Endothelial cell of umbilical vein (primary cell): ENCODE measurements at regions not wholly inside any gene's neighbourhood (a gene's known extent, or its start where the extent isn't known, plus 50 kb on each side); places are given as distances from the start of the nearest gene placed in this dataset.

Experiments used
- BruUV-seq: library from RNA; stranded (reverse); fragments of 400-500 nt; replicated peaks from 2 replicates; lab custom pipeline; 2021; lab: Mats Ljungman, UMichigan
- CTCF ChIA-PET: fragments of 300-600, 350-600 bp; sonication (Branson Sonifier 250); formaldehyde crosslinking; loops from one replicate; lab custom pipeline; 2021; ENCODE audit warnings: antibody characterized with exemption, inconsistent platforms; lab: Charles Lee
- POLR2A ChIA-PET: fragments of 300-600, 350-600 bp; sonication (Branson Sonifier 250); formaldehyde crosslinking; loops from one replicate; lab custom pipeline; 2021; ENCODE audit warnings: antibody characterized with exemption, inconsistent platforms; lab: Charles Lee
- DNase-seq: peaks from one replicate; pipeline ENCODE4 v3.0.0-alpha.2; 2011; ENCODE audit warnings: low read depth, low spot score
- FAIRE-seq: peaks from 2 replicates; lab custom pipeline; 2011; peaks lifted over from hg19 to GRCh38; lab: Jason Lieb, UNC
- H2AFZ ChIP-seq: 2 replicates; pipeline ENCODE4 v1.6.0; 2012; ENCODE audit warnings: low read depth, low read length, control low read depth, inconsistent platforms
- H3K27ac ChIP-seq: 2 replicates; pipeline ENCODE4 v1.5.1; 2011; ENCODE audit warnings: low read depth, mild to moderate bottlenecking, control low read depth, low read length, moderate library complexity; ENCODE audit not compliant: insufficient read depth
- H3K27me3 ChIP-seq, 2 experiments: 2 replicates each; pipeline versions ENCODE4 v1.6.0 to v1.6.1; 2011; ENCODE audit warnings: low read length in 2 of 2, mixed read lengths in 1 of 2; ENCODE audit not compliant: control insufficient read depth in 2 of 2, insufficient read depth in 2 of 2
- H3K36me3 ChIP-seq, 2 experiments: 2 replicates in 1 of 2; 3 replicates in 1 of 2; pipeline ENCODE4 v1.5.1; 2011; ENCODE audit warnings: low read length in 2 of 2, mild to moderate bottlenecking in 1 of 2, moderate library complexity in 1 of 2; ENCODE audit not compliant: control insufficient read depth in 2 of 2, insufficient read depth in 2 of 2; ENCODE audit errors: extremely low read depth in 1 of 2
- H3K4me1 ChIP-seq: 3 replicates; pipeline ENCODE4 v1.5.1; 2011; ENCODE audit warnings: mild to moderate bottlenecking, low read length; ENCODE audit not compliant: control insufficient read depth, insufficient read depth; ENCODE audit errors: extremely low read depth
- H3K4me2 ChIP-seq: 2 replicates; pipeline ENCODE4 v1.6.1; 2011; ENCODE audit warnings: low read length, control low read depth, mixed read lengths; ENCODE audit not compliant: insufficient read depth
- H3K4me3 ChIP-seq, 3 experiments: fragments of 200-600 bp in 1 of 3; sonication (generic), shearing (Covaris generic) in 1 of 3; replicated peaks in 1 of 3; 2 replicates each; pipeline ENCODE4 v1.5.1; 2011 to 2016; ENCODE audit warnings: control low read depth in 3 of 3, low read length in 3 of 3, mild to moderate bottlenecking in 2 of 3, inconsistent platforms in 1 of 3, low read depth in 1 of 3, moderate library complexity in 1 of 3; ENCODE audit not compliant: insufficient read depth in 1 of 3
- H3K79me2 ChIP-seq: 2 replicates; pipeline ENCODE4 v1.6.0; 2012; ENCODE audit warnings: low read length, inconsistent platforms; ENCODE audit not compliant: control insufficient read depth, insufficient read depth
- H3K9ac ChIP-seq: replicated peaks from 2 replicates; pipeline ENCODE3; 2011; ENCODE audit warnings: low read length, control low read depth; ENCODE audit not compliant: insufficient read depth; ENCODE audit errors: extremely low read depth
- H3K9me1 ChIP-seq: replicated peaks from 3 replicates; pipeline ENCODE4 v1.6.0; 2011; ENCODE audit warnings: mild to moderate bottlenecking, low read length; ENCODE audit not compliant: control insufficient read depth, insufficient read depth; ENCODE audit errors: extremely low read depth
- H3K9me3 ChIP-seq: replicated peaks from 2 replicates; pipeline ENCODE4 v1.5.1; 2012; ENCODE audit warnings: low read length, inconsistent platforms; ENCODE audit not compliant: control insufficient read depth, insufficient read depth
- H4K20me1 ChIP-seq: replicated peaks from 2 replicates; pipeline ENCODE3; 2011; ENCODE audit warnings: mild to moderate bottlenecking, low read length; ENCODE audit not compliant: control insufficient read depth, insufficient read depth; ENCODE audit errors: extremely low read depth
- CTCF ChIP-seq, 2 donors: IDR thresholded peaks; 1 replicate in 1 of 2; 2 replicates in 1 of 2; pipeline ENCODE4 v1.5.1; 2011; ENCODE audit warnings: low read length in 2 of 2, mild to moderate bottlenecking in 2 of 2, moderate library complexity in 2 of 2, control low read depth in 1 of 2, inconsistent platforms in 1 of 2, low read depth in 1 of 2; ENCODE audit not compliant: insufficient read depth in 1 of 2; ENCODE audit errors: extremely low read depth in 1 of 2
- EZH2 ChIP-seq: IDR thresholded peaks from 2 replicates; pipeline ENCODE4 v1.6.1; 2012; ENCODE audit warnings: borderline replicate concordance, low read depth, mild to moderate bottlenecking, moderate library complexity, low read length, inconsistent platforms; ENCODE audit not compliant: severe bottlenecking
- FOS ChIP-seq: IDR thresholded peaks from 2 replicates; pipeline ENCODE4 v1.6.1; 2011; ENCODE audit warnings: mild to moderate bottlenecking, low read length, moderate library complexity, borderline replicate concordance; ENCODE audit not compliant: insufficient read depth
- GATA2 ChIP-seq: IDR thresholded peaks from 2 replicates; pipeline ENCODE4 v1.7.0; 2011; ENCODE audit warnings: low read depth, mild to moderate bottlenecking, moderate library complexity, mixed read lengths, low read length; ENCODE audit not compliant: insufficient read length, insufficient read depth
- JUN ChIP-seq: IDR thresholded peaks from 2 replicates; pipeline ENCODE4 v1.6.1; 2011; ENCODE audit warnings: borderline replicate concordance, low read depth; ENCODE audit not compliant: insufficient read length, insufficient read depth
- MAX ChIP-seq: IDR thresholded peaks from 2 replicates; pipeline ENCODE4 v1.6.1; 2011; ENCODE audit not compliant: insufficient read depth, insufficient read length
- MYC ChIP-seq: IDR thresholded peaks from one replicate; pipeline ENCODE4 v1.6.1; 2011; ENCODE audit warnings: mild to moderate bottlenecking, low read depth, low read length
- POLR2A ChIP-seq: IDR thresholded peaks from 2 replicates; pipeline ENCODE4 v1.6.1; 2012; ENCODE audit warnings: low read depth, mild to moderate bottlenecking, control low read depth, low read length
- POLR2AphosphoS5 ChIP-seq: IDR thresholded peaks from 2 replicates; pipeline ENCODE4 v1.6.1; 2012; ENCODE audit warnings: low read depth, mild to moderate bottlenecking, control low read depth, low read length, moderate library complexity; ENCODE audit not compliant: insufficient read depth
- dilution Hi-C: fragments of 300-500 bp; cut with MboI; formaldehyde crosslinking; loops from one replicate; pipeline ENCODE4 v1.15.0; 2019; ENCODE audit warnings: low sequenced_read_pairs; ENCODE audit not compliant: extremely low pct_ligation_motif_present
- intact Hi-C: fragments of 100-400 bp; cut with micrococcal nuclease; formaldehyde crosslinking; loops from one replicate; pipeline ENCODE4 v1.10.0; 2022

DNA sequence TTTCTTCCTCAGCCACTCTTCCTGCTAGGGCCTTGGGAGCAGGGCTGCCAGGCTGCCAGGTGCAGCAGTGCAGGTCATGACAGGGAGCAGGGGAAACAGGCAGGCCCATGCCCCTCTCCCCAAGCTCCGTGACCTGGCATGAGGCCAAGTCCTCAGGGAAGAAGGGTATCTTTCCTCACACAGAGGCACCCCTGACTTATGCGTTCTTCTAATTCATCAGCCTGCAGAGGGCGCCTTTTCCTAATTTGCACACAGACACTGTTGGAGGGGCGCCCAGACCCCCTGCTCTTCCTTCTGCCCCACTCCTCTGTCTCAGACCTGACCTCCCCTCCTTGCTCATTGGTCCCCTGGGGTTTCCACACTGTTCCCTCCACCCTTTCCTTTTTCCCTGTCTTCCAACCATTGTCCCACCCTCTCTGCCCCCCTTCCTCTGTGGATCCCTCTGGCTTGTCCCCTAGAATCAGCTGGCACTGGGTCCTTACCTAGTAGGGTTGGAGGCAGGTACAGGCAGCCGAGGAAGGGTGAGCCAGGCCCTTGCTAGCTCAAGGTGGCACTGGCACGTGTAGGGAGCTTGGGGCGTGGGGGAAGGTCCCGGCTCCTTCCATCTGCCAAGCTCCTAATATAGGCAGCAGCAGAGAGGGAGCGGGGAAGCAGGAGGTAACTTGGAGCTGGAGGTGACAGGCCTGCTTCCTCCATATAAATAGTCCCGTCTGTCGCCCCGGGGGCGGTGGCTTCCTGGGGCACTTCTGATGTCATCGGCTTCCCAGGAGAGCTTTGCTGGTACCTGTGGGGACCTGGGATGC is 154.9 kb upstream of the MLN start:
- Histone ChIP-seq H3K4me1 (no peaks in the 10 kb centered on the region), H2AFZ (no peak overlapping the region), H3K27ac (no peak overlapping the region), H3K79me2 (no peaks in the 10 kb centered on the region), H3K27me3 (no peaks in the 10 kb centered on the region), H3K9me3 (no peaks in the 10 kb centered on the region), H3K9ac (no peak overlapping the region), H3K36me3 (no peaks in the 10 kb centered on the region), H3K4me3 (no peak overlapping the region), H3K9me1 (no peaks in the 10 kb centered on the region), H4K20me1 (no peaks in the 10 kb centered on the region), H3K4me2 (no peak overlapping the region)
- DNase-seq (no peak), FAIRE-seq (no peak)
- ChIA-PET POLR2A (no interaction called here), CTCF (interaction anchor here (0.7 to 1.7 kb wide), 4 partner anchors 11 to 187 kb away, joined by 3 to 5 read pairs (median 4); no protein-coding TSS in a partner anchor)
- no TSS peak for BruUV-seq
- dilution Hi-C loops, result no loop called here
- intact Hi-C loops, result no loop called here
- TF ChIP-seq POLR2AphosphoS5, result no peak
- peak; percentile 21 to 24 for TF ChIP-seq CTCF (IDR thresholded peaks at IDR 0.05; ENCODE audit: extremely low read depth in 1 of 2, insufficient read depth in 1 of 2, low read depth in 1 of 2, low read length in 2 of 2)

DNA sequence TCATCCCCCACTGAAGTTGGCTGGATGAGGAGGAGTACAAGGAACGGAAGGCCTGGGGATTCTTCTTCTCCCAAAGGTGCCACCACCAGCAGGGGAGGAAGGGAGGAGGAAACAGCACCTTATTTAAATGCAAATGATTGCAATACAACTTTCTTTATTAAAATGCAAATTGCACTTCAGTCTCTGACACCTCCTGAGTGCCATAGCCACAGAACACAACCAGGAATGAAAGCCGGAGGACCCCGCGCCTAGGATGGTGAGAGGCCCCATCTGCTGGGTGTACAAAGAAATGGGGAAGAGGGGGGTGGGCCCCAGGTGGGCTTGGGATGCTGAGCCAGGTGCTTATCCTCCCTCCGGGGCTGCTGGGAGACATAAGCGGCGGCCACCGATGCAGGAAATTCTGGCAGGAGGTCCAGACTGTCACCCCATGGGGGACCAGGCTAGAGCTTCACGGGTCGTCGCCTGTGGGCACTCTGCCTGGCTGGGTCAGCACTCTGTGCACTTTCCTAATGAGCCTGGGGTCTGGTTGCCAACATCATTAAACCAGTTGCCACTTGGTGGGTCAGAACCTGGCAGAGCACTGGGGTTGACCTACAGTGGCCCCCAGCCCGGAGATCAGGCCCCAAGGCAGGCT is 154.2 kb upstream of the MLN start:
- no TSS peak for BruUV-seq
- ChIA-PET CTCF (interaction anchor here (1.0 to 1.4 kb wide), 2 partner anchors 10 kb away, joined by 3 to 4 read pairs; no protein-coding TSS in a partner anchor), POLR2A (no interaction called here)
- Histone ChIP-seq H3K27me3 (no peaks in the 10 kb centered on the region), H3K27ac (no peak overlapping the region), H3K36me3 (no peaks in the 10 kb centered on the region), H3K79me2 (no peaks in the 10 kb centered on the region), H3K4me2 (no peak overlapping the region), H2AFZ (no peak overlapping the region), H3K4me1 (no peaks in the 10 kb centered on the region), H3K9ac (no peak overlapping the region), H3K9me1 (no peaks in the 10 kb centered on the region), H4K20me1 (no peaks in the 10 kb centered on the region), H3K4me3 (no peak overlapping the region), H3K9me3 (no peaks in the 10 kb centered on the region)
- dilution Hi-C loops (no loop called here), intact Hi-C loops (no loop called here)
- TF ChIP-seq MYC, result no peak
- no peak for TF ChIP-seq POLR2AphosphoS5
- no peak for TF ChIP-seq POLR2A
- TF ChIP-seq FOS, result no peak
- TF ChIP-seq CTCF (IDR thresholded peaks at IDR 0.05; ENCODE audit: extremely low read depth in 1 of 2, insufficient read depth in 1 of 2, low read depth in 1 of 2, low read length in 2 of 2), result no peak
- TF ChIP-seq GATA2, result no peak
- TF ChIP-seq JUN, result no peak
- no peak for TF ChIP-seq MAX
- TF ChIP-seq EZH2, result no peak
- no peak for DNase-seq
- FAIRE-seq, result no peak
